Left hindlimb (tissue), 1 donor: ENCODE measurements at regions not wholly inside any gene's neighbourhood (a gene's known extent, or its start where the extent isn't known, plus 50 kb on each side); places are given as distances from the start of the nearest gene placed in this dataset.
"Not testable (repeated sequence)": the region's sequence is repeated elsewhere in the genome, so short reads cannot be mapped to it uniquely, and the experiment has no call there.

ENCODE experiments used
- DNase-seq: peaks from one replicate; pipeline ENCODE4 v3.0.0-alpha.2; 2018

- no peak for DNase-seq
Measured at GRCh38 chr4:160537681-160538080, 1434.8 kb downstream of the RAPGEF2 start.

- no peak for DNase-seq
Measured at GRCh38 chr4:160546201-160546600, 1443.3 kb downstream of the RAPGEF2 start.

- not testable (repeated sequence) for DNase-seq
Measured at GRCh38 chr4:160549951-160550519, 1447.2 kb downstream of the RAPGEF2 start.

GRCh38 chr4:160562661-160563060 is 1459.8 kb downstream of the RAPGEF2 start:
- no peak for DNase-seq

- no peak for DNase-seq
Measured at GRCh38 chr4:160563552-160564282, 1460.8 kb downstream of the RAPGEF2 start.

- DNase-seq: no peak
Measured at GRCh38 chr4:160567634-160568033, 1464.8 kb downstream of the RAPGEF2 start.

GRCh38 chr4:160570271-160570670 is 1467.4 kb downstream of the RAPGEF2 start:
- DNase-seq: no peak

- not testable (repeated sequence) for DNase-seq
Measured at GRCh38 chr4:160574272-160574671, 1471.4 kb downstream of the RAPGEF2 start.

GRCh38 chr4:160580581-160580980 is 1477.7 kb downstream of the RAPGEF2 start:
- DNase-seq: no peak

- DNase-seq: no peak
Measured at GRCh38 chr4:160592258-160592657, 1489.4 kb downstream of the RAPGEF2 start.

GRCh38 chr4:160595646-160596045 is 1492.8 kb downstream of the RAPGEF2 start:
- no peak for DNase-seq

GRCh38 chr4:160604541-160604940 is 1501.7 kb downstream of the RAPGEF2 start:
- no peak for DNase-seq

- no peak for DNase-seq
Measured at GRCh38 chr4:160611181-160611580, 1508.3 kb downstream of the RAPGEF2 start.

- DNase-seq: no peak
Measured at GRCh38 chr4:160631044-160631443, 1528.2 kb downstream of the RAPGEF2 start.

GRCh38 chr4:160652790-160653189 is 1511.0 kb downstream of the FSTL5 start:
- DNase-seq: no peak

GRCh38 chr4:160675550-160675949 is 1488.2 kb downstream of the FSTL5 start:
- no peak for DNase-seq

- no peak for DNase-seq
Measured at GRCh38 chr4:160685729-160686128, 1478.1 kb downstream of the FSTL5 start.

GRCh38 chr4:160701671-160702070 is 1462.1 kb downstream of the FSTL5 start:
- no peak for DNase-seq

GRCh38 chr4:160709026-160709425 is 1454.8 kb downstream of the FSTL5 start:
- no peak for DNase-seq

GRCh38 chr4:160709546-160709945 is 1454.3 kb downstream of the FSTL5 start:
- DNase-seq: no peak

- DNase-seq: no peak
Measured at GRCh38 chr4:160716551-160716950, 1447.2 kb downstream of the FSTL5 start.

GRCh38 chr4:160717848-160718247 is 1446.0 kb downstream of the FSTL5 start:
- DNase-seq: no peak

GRCh38 chr4:160724063-160724462 is 1439.7 kb downstream of the FSTL5 start:
- no peak for DNase-seq

GRCh38 chr4:160745126-160745525 is 1418.7 kb downstream of the FSTL5 start:
- no peak for DNase-seq

- DNase-seq: not testable (repeated sequence)
Measured at GRCh38 chr4:160746585-160746984, 1417.2 kb downstream of the FSTL5 start.
